Astrocyte (in vitro differentiated cells and primary cell): ENCODE measurements at regions not wholly inside any gene's neighbourhood (a gene's known extent, or its start where the extent isn't known, plus 50 kb on each side); places are given as distances from the start of the nearest gene placed in this dataset.
"Not testable (repeated sequence)": the region's sequence is repeated elsewhere in the genome, so short reads cannot be mapped to it uniquely, and the experiment has no call there.

ENCODE experiments used
- EZH2 ChIP-seq: IDR thresholded peaks from 2 replicates; pipeline ENCODE4 v1.6.1; 2012; ENCODE audit warnings: mild to moderate bottlenecking, low read length, inconsistent platforms; ENCODE audit not compliant: insufficient read depth
- TF ChIP-seq, protein P1 (sequence below): IDR thresholded peaks from 2 replicates; pipeline ENCODE4 v1.5.1; 2011; ENCODE audit warnings: low read depth, mild to moderate bottlenecking, inconsistent platforms, low read length, moderate library complexity; ENCODE audit not compliant: insufficient read depth

DNA sequence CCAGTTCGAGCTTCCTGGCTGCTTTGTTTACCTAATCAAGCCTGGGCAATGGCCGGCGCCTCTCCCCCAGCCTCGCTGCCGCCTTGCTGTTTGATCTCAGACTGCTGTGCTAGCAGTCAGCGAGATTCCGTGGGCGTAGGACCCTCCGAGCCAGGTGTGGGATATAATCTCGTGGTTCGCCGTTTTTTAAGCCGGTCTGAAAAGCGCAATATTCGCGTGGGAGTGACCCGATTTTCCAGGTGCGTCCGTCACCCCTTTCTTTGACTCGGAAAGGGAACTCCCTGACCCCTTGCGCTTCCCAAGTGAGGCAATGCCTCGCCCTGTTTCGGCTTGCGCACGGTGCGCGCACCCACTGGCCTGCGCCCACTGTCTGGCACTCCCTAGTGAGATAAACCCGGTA is 72.4 kb downstream of the TUBA3C start:
- not testable (repeated sequence) for TF ChIP-seq EZH2
- TF ChIP-seq, protein P1, sequence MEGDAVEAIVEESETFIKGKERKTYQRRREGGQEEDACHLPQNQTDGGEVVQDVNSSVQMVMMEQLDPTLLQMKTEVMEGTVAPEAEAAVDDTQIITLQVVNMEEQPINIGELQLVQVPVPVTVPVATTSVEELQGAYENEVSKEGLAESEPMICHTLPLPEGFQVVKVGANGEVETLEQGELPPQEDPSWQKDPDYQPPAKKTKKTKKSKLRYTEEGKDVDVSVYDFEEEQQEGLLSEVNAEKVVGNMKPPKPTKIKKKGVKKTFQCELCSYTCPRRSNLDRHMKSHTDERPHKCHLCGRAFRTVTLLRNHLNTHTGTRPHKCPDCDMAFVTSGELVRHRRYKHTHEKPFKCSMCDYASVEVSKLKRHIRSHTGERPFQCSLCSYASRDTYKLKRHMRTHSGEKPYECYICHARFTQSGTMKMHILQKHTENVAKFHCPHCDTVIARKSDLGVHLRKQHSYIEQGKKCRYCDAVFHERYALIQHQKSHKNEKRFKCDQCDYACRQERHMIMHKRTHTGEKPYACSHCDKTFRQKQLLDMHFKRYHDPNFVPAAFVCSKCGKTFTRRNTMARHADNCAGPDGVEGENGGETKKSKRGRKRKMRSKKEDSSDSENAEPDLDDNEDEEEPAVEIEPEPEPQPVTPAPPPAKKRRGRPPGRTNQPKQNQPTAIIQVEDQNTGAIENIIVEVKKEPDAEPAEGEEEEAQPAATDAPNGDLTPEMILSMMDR, result not testable (repeated sequence)
